ENCODE measurements at regions not wholly inside any gene's neighbourhood (a gene's known extent, or its start where the extent isn't known, plus 50 kb on each side); places are given as distances from the start of the nearest gene placed in this dataset.

DNA sequence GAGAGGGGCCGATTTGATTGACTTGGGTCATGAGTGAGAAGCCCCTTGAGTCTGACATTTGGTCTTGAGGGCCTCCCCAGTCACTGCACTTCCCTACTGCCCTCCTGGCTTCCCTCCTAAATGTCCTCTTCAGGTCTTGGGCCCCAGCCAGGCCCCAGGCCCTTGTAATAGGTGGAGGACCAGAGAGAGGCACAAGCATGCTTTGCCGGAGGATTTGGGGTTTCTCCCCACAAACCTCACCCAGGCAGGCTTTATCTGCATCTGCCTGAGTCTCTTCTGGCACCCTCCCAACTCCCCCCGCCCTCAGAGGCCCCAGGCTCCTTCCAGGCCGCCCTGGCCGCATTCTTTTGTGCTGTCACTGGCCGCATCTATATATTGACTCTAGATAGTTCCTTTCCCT, 270.7 kb downstream of the HAUS1 start:
- H3K9me3 ChIP-seq (ENCODE audit: control insufficient read depth, insufficient read depth, low read depth, low read length): no peaks in the 10 kb centered on the region
- no peaks in the 10 kb centered on the region for H3K27me3 ChIP-seq (ENCODE audit: control insufficient read depth, insufficient read depth, low read length)
- no peak for ATAC-seq
- no TSS peak for BruUV-seq (replicated peaks)
- ChIA-PET POLR2A (no interaction called here), CTCF (no interaction called here)
- no peaks in the 10 kb centered on the region for H3K4me1 ChIP-seq (ENCODE audit: control insufficient read depth, insufficient read depth, low read length)
- no peak overlapping the region for H3K4me3 ChIP-seq (ENCODE audit: low read depth in 2 of 2, low read length in 2 of 2)
- H3K36me3 ChIP-seq (ENCODE audit: control insufficient read depth, insufficient read depth, low read length): no peaks in the 10 kb centered on the region
- H3K27ac ChIP-seq (ENCODE audit: low read length): no peak overlapping the region
- no peak for DNase-seq (ENCODE audit: low read depth, low spot score)
- TF ChIP-seq POLR2AphosphoS5 (IDR thresholded peaks at IDR 0.05; ENCODE audit: low read depth, low read length) (no peak), TCF7L2 (IDR thresholded peaks at IDR 0.05; ENCODE audit: low read depth, low read length) (no peak), SIN3A (IDR thresholded peaks at IDR 0.05; ENCODE audit: borderline replicate concordance, insufficient read depth, low read depth, low read length) (no peak)
- TF ChIP-seq, protein P1, sequence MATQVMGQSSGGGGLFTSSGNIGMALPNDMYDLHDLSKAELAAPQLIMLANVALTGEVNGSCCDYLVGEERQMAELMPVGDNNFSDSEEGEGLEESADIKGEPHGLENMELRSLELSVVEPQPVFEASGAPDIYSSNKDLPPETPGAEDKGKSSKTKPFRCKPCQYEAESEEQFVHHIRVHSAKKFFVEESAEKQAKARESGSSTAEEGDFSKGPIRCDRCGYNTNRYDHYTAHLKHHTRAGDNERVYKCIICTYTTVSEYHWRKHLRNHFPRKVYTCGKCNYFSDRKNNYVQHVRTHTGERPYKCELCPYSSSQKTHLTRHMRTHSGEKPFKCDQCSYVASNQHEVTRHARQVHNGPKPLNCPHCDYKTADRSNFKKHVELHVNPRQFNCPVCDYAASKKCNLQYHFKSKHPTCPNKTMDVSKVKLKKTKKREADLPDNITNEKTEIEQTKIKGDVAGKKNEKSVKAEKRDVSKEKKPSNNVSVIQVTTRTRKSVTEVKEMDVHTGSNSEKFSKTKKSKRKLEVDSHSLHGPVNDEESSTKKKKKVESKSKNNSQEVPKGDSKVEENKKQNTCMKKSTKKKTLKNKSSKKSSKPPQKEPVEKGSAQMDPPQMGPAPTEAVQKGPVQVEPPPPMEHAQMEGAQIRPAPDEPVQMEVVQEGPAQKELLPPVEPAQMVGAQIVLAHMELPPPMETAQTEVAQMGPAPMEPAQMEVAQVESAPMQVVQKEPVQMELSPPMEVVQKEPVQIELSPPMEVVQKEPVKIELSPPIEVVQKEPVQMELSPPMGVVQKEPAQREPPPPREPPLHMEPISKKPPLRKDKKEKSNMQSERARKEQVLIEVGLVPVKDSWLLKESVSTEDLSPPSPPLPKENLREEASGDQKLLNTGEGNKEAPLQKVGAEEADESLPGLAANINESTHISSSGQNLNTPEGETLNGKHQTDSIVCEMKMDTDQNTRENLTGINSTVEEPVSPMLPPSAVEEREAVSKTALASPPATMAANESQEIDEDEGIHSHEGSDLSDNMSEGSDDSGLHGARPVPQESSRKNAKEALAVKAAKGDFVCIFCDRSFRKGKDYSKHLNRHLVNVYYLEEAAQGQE (IDR thresholded peaks at IDR 0.05; ENCODE audit: insufficient read depth in 1 of 2, low read depth in 2 of 2, low read length in 1 of 2): no peak
- TF ChIP-seq, protein P2, sequence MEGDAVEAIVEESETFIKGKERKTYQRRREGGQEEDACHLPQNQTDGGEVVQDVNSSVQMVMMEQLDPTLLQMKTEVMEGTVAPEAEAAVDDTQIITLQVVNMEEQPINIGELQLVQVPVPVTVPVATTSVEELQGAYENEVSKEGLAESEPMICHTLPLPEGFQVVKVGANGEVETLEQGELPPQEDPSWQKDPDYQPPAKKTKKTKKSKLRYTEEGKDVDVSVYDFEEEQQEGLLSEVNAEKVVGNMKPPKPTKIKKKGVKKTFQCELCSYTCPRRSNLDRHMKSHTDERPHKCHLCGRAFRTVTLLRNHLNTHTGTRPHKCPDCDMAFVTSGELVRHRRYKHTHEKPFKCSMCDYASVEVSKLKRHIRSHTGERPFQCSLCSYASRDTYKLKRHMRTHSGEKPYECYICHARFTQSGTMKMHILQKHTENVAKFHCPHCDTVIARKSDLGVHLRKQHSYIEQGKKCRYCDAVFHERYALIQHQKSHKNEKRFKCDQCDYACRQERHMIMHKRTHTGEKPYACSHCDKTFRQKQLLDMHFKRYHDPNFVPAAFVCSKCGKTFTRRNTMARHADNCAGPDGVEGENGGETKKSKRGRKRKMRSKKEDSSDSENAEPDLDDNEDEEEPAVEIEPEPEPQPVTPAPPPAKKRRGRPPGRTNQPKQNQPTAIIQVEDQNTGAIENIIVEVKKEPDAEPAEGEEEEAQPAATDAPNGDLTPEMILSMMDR (IDR thresholded peaks at IDR 0.05): no peak
- in situ Hi-C loops (cut with HindIII; ENCODE audit: low pct_unique_long_range_greater_than_20kb, low sequenced_read_pairs): no loop called here
- intact Hi-C loops (cut with micrococcal nuclease; ENCODE audit: unreplicated experiment): no loop called here

DNA sequence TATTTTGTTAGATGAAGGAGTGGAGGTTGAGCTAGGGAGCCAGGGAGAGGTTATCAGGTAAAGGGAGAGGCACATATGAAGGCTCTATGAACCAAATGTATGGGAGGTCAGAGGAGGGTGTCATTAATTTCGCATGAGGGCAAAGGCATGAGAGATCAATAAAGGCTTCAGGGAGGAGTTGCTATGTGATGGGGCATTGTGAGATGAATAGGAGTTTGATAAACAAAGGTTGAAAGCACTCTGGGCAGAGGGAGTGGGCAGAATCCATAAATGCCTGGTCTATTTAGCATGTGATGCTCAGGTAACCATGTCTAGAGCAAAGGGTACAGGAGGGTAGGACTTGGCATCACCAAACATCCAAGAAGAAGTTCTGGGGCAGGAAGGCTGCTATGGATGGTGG, 273.4 kb downstream of the HAUS1 start:
- H3K27me3 ChIP-seq (ENCODE audit: control insufficient read depth, insufficient read depth, low read length): no peaks in the 10 kb centered on the region
- no peaks in the 10 kb centered on the region for H3K9me3 ChIP-seq (ENCODE audit: control insufficient read depth, insufficient read depth, low read depth, low read length)
- H3K27ac ChIP-seq (ENCODE audit: low read length): no peak overlapping the region
- H3K36me3 ChIP-seq (ENCODE audit: control insufficient read depth, insufficient read depth, low read length): no peaks in the 10 kb centered on the region
- ATAC-seq (no peak), DNase-seq (ENCODE audit: low read depth, low spot score) (no peak)
- no TSS peak for BruUV-seq (replicated peaks)
- H3K4me3 ChIP-seq (ENCODE audit: low read depth in 2 of 2, low read length in 2 of 2): no peak overlapping the region
- TF ChIP-seq POLR2AphosphoS5 (IDR thresholded peaks at IDR 0.05; ENCODE audit: low read depth, low read length): no peak
- no peak for TF ChIP-seq SIN3A (IDR thresholded peaks at IDR 0.05; ENCODE audit: borderline replicate concordance, insufficient read depth, low read depth, low read length)
- TF ChIP-seq, protein P1 (IDR thresholded peaks at IDR 0.05; ENCODE audit: insufficient read depth in 1 of 2, low read depth in 2 of 2, low read length in 1 of 2): no peak
- TF ChIP-seq, protein P2 (IDR thresholded peaks at IDR 0.05): no peak
- no peak for TF ChIP-seq TCF7L2 (IDR thresholded peaks at IDR 0.05; ENCODE audit: low read depth, low read length)
- intact Hi-C loops (cut with micrococcal nuclease; ENCODE audit: unreplicated experiment): no loop called here
- ChIA-PET POLR2A (no interaction called here), CTCF (no interaction called here)
- no peaks in the 10 kb centered on the region for H3K4me1 ChIP-seq (ENCODE audit: control insufficient read depth, insufficient read depth, low read length)
- in situ Hi-C loops (cut with HindIII; ENCODE audit: low pct_unique_long_range_greater_than_20kb, low sequenced_read_pairs): no loop called here

All from Panc1 (cell line).